H1 (cell line): ENCODE measurements at regions not wholly inside any gene's neighbourhood (a gene's known extent, or its start where the extent isn't known, plus 50 kb on each side); places are given as distances from the start of the nearest gene placed in this dataset.

Experiments
- EGR1 ChIP-seq: IDR thresholded peaks from 2 replicates; pipeline ENCODE4 v1.6.1; 2011; ENCODE audit warnings: low read depth, low read length, borderline replicate concordance
- POLR2A ChIP-seq, 2 experiments: IDR thresholded peaks; 1 replicate in 1 of 2; 2 replicates in 1 of 2; pipeline ENCODE4 v1.6.1; 2011; ENCODE audit warnings: low read depth in 2 of 2, low read length in 2 of 2, mild to moderate bottlenecking in 2 of 2; ENCODE audit errors: control extremely low read depth in 1 of 2
- SIN3A ChIP-seq, 2 experiments: IDR thresholded peaks in 1 of 2; conservative IDR thresholded peaks in 1 of 2; 2 replicates each; pipeline ENCODE4 v1.6.1; 2011 to 2012; ENCODE audit warnings: low read length in 2 of 2, improper control_type of control experiment in 1 of 2, low read depth in 1 of 2, mild to moderate bottlenecking in 1 of 2
- TBP ChIP-seq: IDR thresholded peaks from 2 replicates; pipeline ENCODE4 v1.6.1; 2011; ENCODE audit warnings: low read depth, low read length, improper control_type of control experiment
- TF ChIP-seq, protein P1 (sequence below): IDR thresholded peaks from 2 replicates; pipeline ENCODE4 v1.6.1; 2011; ENCODE audit warnings: low read depth, mild to moderate bottlenecking, low read length; ENCODE audit not compliant: insufficient read depth
- TF ChIP-seq, protein P2 (sequence below), 3 experiments: IDR thresholded peaks; 1 replicate in 2 of 3; 2 replicates in 1 of 3; pipeline versions ENCODE4 v1.5.1 to v1.6.1; 2011; ENCODE audit warnings: low read length in 3 of 3, mild to moderate bottlenecking in 3 of 3, inconsistent platforms in 2 of 3, low read depth in 1 of 3, moderate library complexity in 1 of 3; ENCODE audit not compliant: insufficient read depth in 1 of 3; ENCODE audit errors: control extremely low read depth in 1 of 3

DNA sequence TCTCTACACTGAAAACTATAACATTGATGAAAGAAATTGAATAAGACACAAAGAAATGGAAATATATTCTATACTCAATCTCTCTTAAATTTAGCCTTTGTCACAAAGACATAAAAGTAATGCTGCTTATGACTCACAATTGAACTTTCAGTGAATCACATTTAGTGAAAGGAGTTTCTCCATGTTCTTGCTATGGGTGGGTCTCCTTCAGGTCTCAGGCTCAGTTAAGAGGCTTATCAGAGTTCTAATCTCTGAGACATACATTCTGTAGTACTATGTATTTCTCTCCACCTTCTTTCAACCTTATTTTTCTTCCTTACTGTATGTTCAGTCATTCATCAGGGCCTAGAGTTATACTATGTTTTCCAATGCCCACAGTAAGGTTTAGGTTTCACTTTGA lies 220.9 kb downstream of the DTHD1 start (continued):
- TF ChIP-seq SIN3A (conservative IDR thresholded peaks at IDR 0.05 in 1 of 2, IDR thresholded peaks at IDR 0.05 in 1 of 2; ENCODE audit: low read depth in 1 of 2, low read length in 2 of 2) (no peak), POLR2A (IDR thresholded peaks at IDR 0.05; ENCODE audit: control extremely low read depth in 1 of 2, low read depth in 2 of 2, low read length in 2 of 2) (no peak), TBP (no peak), EGR1 (no peak)
- TF ChIP-seq, protein P1, sequence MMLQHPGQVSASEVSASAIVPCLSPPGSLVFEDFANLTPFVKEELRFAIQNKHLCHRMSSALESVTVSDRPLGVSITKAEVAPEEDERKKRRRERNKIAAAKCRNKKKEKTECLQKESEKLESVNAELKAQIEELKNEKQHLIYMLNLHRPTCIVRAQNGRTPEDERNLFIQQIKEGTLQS: no peak
- TF ChIP-seq, protein P2, sequence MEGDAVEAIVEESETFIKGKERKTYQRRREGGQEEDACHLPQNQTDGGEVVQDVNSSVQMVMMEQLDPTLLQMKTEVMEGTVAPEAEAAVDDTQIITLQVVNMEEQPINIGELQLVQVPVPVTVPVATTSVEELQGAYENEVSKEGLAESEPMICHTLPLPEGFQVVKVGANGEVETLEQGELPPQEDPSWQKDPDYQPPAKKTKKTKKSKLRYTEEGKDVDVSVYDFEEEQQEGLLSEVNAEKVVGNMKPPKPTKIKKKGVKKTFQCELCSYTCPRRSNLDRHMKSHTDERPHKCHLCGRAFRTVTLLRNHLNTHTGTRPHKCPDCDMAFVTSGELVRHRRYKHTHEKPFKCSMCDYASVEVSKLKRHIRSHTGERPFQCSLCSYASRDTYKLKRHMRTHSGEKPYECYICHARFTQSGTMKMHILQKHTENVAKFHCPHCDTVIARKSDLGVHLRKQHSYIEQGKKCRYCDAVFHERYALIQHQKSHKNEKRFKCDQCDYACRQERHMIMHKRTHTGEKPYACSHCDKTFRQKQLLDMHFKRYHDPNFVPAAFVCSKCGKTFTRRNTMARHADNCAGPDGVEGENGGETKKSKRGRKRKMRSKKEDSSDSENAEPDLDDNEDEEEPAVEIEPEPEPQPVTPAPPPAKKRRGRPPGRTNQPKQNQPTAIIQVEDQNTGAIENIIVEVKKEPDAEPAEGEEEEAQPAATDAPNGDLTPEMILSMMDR (IDR thresholded peaks at IDR 0.05; ENCODE audit: control extremely low read depth in 1 of 3, insufficient read depth in 1 of 3, low read depth in 1 of 3, low read length in 3 of 3): no peak
